ENCODE measurements at regions not wholly inside any gene's neighbourhood (a gene's known extent, or its start where the extent isn't known, plus 50 kb on each side); places are given as distances from the start of the nearest gene placed in this dataset.

GRCh38 chr12:98213556-98213955 is 301.8 kb upstream of the TMPO start:
- no peak for DNase-seq (ENCODE audit: low read depth)

- no peak for DNase-seq (ENCODE audit: low read depth)
Measured at GRCh38 chr12:98217257-98217656, 298.1 kb upstream of the TMPO start.

DNA sequence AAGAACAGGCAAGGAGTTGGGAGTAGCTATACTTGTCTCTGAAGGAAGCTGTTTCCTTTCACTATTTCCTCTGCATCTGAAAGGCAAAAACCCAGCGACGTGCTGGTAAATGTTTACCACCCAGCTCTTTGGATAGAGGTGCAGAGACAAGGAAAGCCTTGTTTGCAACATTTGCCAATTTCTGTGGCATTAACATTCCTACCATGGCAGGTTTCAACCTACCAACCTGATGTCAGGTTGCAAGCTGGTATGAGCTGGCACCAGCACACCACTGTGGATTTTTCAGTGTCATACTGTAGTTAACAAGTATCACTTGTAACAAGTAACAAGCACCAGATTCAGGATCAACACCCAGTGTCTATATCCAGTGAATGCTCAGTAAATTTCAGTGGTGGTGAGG is 294.8 kb upstream of the TMPO start:
- no peak for DNase-seq (ENCODE audit: low read depth)

DNA sequence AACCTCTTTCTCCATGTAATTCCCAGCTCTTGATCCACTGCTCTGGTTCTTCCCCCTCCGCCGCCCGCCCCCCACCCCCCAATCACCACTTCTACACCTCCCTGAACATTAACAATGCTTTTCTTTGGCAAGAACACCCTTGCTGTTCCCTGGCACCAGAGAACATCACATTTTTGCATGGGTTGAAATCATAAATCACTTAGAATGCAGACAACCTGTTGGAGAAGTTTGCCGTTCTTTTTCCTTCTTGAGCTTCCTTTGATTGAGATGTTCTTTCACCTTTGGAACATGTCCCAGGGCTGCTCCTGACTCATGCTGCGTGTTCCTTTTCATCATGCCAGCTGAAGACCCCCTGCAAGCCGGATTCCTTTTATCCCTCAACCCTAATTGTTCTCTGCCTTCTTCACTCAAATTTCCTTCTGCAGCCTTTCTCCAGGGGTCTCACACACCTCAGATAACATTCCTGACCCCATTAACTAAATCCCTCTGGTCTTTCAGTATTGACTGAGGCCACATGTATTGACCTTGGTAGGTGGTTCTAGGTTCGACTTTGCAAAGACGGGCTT is 294.1 kb upstream of the TMPO start:
- no peak for DNase-seq (ENCODE audit: low read depth)

- DNase-seq (ENCODE audit: low read depth), result no peak
Measured at GRCh38 chr12:98222135-98222534, 293.3 kb upstream of the TMPO start.

DNA sequence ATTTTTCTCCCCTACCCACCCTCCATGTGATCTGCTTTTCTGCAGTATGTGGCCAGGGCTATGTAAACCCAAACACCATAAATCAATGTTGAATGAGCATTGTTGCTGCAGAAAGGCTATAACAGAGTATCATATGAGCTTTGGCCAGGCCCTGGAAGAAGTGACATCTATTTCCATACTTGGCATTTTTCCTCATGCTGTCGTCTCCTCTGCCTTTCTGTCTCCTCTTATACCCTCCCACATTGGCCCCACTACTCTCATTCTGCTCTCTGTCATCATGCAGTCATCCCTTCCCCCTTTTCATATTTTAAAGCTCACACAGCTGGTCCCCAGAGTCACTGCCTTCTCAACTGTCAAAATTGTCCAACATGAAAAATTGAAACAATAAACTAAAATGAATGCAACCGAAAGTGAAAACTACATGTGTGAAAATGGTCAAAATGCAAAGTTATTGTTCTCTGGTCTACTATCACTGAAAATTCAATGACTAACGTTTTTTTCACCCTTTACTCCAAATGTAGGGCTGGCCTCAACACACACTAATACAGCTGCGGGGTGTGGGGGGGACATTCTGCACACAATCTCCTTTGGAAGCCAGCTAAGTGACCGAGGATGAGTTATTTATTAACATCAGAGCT is 290.7 kb upstream of the TMPO start:
- DNase-seq (ENCODE audit: low read depth), result no peak

- DNase-seq (ENCODE audit: low read depth), result no peak
Measured at GRCh38 chr12:98227162-98227561, 288.2 kb upstream of the TMPO start.

DNA sequence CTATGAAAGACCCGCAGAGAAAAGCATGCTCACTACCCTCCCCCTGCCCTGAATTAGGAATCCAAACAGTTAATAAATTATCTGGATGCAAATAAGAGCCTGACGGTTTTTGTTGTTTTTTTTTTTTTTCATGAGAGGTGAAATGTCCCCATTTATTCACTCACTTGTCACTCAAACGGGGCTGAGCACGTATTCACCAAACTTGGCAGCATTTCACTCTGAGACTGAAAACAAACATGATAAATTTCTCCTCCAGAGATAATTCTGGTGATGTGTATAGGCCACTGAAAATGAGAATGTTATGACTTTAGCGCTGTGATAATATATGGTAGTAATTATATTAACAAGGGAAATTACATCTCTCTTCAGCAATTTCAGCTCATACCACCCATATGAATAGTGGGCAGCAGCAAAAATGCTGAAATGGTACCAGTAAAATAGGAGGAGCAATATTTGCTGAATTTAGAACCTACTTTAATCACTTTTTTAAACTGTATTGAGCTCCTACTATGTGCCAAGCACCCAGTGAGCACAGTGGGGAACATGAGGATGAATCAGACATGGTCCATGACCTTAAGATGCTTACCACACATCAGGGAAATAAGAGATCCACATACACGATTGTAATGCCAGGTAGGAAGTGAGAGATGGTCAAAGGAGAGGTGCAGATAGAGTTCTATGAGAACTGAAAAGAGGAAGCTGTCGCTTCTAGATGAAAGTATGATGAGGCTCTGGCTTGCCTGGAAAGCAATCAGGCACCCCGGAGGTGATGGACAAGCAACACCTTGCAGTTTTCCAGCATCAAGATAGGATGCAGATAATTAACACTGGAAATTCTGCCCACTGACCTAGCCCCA is 286.5 kb upstream of the TMPO start:
- DNase-seq (ENCODE audit: low read depth), result no peak

- no peak for DNase-seq (ENCODE audit: low read depth)
Measured at GRCh38 chr12:98229540-98229924, 285.9 kb upstream of the TMPO start.

DNA sequence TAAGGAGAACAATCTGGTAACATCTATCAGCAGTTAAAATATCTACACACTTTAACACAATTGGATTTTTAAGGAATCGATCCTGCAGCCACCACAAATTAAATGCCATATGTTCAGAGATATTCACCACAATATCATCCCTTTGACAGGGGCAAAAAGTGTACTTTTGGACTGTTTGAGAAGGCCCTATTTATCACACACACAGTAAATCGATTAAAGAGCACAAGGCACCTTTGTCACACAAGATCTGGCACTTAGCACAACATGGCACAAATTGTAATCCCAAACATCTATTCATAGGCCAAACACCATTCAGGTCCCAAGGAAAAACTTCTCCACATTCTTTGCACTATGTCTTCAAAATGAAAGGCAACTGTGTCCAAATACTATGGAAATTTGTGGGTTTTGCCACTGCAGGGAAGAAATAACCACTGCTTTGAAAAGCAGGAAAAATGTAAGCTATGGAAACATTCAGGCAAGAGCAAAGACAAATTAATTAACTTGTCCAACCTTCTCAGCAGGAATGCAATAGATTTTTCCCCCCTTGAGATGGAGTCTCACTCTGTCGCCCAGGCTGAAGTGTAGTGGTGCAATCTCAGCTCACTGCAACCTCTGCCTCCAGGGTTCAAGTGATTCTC is 282.5 kb upstream of the TMPO start:
- no peak for DNase-seq (ENCODE audit: low read depth)

DNA sequence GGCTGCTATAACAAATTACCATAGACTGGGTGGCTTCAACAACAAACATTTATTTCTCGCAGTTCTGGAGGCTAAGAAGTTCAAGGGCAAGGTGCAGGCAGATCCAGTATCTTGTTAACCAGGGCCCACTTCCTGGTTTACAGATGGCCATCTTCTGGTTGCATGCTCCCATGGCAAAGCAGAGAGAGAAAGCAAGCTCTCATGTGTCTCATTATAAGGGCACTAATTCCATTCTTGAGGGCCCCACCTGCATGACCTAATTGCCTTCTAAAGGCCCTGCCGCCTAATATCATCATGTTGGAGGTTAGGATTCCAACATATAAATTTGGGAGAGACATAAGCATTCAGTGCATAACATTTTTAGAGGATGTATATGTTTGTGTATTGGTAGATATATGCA is 280.1 kb upstream of the TMPO start:
- no peak for DNase-seq (ENCODE audit: low read depth)

DNA sequence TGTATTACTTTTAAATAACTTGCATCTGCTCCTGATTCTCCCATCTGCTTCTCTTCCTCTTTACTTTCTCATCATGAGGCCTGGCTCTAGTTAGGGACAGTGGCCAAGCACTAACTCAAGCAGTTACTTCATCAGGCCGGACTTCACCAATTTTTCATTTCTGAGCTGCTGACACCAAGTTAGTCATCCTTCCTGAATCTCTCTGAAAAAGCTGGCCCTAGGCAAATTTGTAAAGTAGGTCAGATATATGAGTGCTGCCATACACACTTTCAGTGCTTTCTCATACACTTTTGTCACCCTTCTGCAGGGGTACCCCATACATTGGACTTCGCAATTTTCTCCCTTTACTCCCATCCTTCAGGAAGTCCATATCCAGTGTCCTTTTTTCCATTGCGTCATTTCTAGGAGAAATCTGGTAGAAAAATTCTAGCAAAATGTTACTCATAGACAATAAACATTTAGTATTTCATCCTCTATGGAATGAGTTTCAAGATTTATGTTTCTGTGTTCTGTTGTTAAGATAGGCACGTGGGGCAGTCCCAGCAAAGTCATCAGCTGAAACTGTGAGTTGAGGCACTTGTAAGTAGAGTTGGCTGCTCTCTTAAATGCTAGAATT is 276.8 kb upstream of the TMPO start:
- no peak for DNase-seq (ENCODE audit: low read depth)

GRCh38 chr12:98243190-98243589 is 272.2 kb upstream of the TMPO start:
- DNase-seq (ENCODE audit: low read depth), result no peak

DNA sequence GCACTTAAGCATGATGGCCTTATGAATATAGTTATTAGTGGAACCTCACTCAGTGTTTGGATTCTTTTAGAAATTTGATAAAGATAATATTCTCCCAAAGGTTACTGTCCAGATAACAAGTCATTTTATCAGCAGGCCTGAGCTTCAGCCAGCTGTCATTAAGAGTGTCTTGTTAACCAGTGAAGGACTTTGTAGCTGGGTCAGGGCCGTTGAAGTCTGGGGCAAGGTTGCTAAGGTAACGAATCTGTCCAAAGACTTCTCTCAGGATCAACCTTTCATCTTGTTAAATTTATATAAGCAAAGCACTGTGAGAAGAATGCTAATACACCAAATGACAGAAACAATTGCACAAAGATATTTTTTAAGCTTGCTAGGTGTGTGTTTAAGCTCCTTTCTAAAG is 271.3 kb upstream of the TMPO start:
- no peak for DNase-seq (ENCODE audit: low read depth)

GRCh38 chr12:98253207-98254037 is 262.0 kb upstream of the TMPO start:
- DNase-seq (ENCODE audit: low read depth), result no peak

- DNase-seq (ENCODE audit: low read depth), result no peak
Measured at GRCh38 chr12:98256830-98257229, 258.6 kb upstream of the TMPO start.

GRCh38 chr12:98259693-98260092 is 255.7 kb upstream of the TMPO start:
- DNase-seq (ENCODE audit: low read depth), result no peak

DNA sequence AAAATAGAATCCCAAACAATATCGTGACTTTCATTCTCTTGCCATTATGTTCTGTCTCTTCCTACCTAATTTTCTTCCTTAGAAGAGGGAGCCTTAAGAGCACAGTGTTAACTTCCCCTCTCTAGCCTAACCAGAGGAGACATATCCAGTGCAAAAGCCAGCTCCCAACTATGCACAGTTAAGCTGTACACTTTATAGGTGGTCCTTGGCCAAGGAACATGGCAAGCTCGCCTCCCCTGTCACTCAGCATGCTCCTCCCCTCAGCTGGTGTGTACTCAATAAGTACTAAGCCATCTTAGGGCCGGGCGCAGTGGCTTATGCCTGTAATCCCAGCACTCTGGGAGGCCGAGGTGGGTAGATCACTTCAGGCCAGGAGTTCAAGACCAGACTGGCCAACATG is 255.1 kb upstream of the TMPO start:
- DNase-seq (ENCODE audit: low read depth), result no peak

GRCh38 chr12:98262902-98263301 is 252.5 kb upstream of the TMPO start:
- no peak for DNase-seq (ENCODE audit: low read depth)

- no peak for DNase-seq (ENCODE audit: low read depth)
Measured at GRCh38 chr12:98274430-98275130, 240.8 kb upstream of the TMPO start.

GRCh38 chr12:98275131-98275475 is 240.3 kb upstream of the TMPO start:
- no peak for DNase-seq (ENCODE audit: low read depth)
